NCI-H1694 (cell line): ENCODE measurements at regions not wholly inside any gene's neighbourhood (a gene's known extent, or its start where the extent isn't known, plus 50 kb on each side); places are given as distances from the start of the nearest gene placed in this dataset.
A peak's percentile ranks its signal among the peaks of the same experiment; 100 is the strongest.

ENCODE experiments used
- DNase-seq: peaks from one replicate; lab custom pipeline; 2025; lab: John Stamatoyannopoulos, UW

DNA sequence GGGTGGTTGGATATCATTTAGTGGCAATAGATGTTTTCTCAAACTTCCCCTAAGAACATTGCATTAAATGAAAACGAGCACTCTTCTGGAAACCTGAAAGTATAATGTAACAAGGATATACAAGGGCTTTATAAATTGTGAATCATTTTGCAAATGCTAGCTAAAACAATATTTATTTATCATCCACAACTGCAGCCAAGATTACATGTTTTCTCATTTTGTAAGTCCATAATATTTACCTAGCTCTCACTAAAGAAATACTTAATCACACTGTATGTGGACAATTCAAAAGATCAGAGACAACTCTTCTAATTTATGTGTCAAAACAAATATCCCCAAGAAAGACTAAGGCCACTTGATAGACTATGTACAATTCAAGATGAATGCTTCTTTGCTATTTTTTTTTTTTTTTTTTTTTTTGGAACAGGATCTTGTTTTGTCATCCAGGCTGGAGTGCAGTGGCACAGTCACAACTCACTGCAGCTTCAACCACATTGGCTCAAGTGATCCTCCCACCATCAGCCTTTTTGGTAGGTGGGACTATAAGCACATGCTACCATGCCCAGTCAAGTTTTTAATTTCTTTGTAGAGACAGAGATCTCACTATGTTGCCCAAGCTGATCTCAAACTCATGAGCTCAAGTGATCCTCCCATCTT lies 427.7 kb upstream of the THBS1 start:
- DNase-seq: no peak

GRCh38 chr15:39153716-39154115 lies 427.2 kb upstream of the THBS1 start:
- DNase-seq: no peak

GRCh38 chr15:39154227-39154638 lies 426.6 kb upstream of the THBS1 start:
- DNase-seq: no peak

DNA sequence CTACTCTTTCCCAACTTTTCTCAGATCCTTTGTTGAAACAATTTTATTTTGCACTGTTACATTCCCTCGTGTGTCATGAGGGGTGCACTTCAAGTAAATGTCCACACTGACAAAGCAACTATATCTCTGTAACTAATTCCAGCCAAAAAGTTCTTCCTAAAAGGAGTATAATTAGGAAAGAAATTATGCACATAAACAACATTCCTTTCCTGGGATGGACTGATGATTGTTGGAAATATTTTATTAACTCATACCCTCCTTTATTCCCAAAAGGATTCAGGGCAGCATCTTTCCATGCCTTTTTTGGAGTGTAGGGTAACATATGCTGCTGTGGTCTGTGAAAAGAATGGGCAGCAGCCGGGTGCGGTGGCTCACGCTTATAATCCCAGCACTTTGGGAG lies 426.1 kb upstream of the THBS1 start:
- DNase-seq: no peak

DNA sequence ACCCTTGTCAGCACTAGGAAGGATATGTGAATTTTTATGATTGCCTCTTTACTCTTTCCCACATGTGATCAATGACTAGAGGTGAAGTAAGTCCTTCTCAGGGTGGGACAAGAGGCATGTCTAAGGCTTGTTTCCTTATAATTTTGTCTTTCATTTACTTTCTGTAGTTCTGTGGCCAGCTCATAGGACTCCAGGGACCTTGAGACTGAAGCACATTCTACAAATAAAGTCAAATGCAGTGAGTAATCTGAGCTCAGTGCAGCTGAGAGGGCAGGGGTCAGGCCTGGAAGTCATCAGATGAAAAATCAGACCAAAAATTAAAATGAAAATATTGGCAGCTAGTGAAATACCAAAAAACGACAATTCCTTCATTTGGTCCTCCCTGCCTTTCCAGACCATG lies 424.7 kb upstream of the THBS1 start:
- DNase-seq: no peak

DNA sequence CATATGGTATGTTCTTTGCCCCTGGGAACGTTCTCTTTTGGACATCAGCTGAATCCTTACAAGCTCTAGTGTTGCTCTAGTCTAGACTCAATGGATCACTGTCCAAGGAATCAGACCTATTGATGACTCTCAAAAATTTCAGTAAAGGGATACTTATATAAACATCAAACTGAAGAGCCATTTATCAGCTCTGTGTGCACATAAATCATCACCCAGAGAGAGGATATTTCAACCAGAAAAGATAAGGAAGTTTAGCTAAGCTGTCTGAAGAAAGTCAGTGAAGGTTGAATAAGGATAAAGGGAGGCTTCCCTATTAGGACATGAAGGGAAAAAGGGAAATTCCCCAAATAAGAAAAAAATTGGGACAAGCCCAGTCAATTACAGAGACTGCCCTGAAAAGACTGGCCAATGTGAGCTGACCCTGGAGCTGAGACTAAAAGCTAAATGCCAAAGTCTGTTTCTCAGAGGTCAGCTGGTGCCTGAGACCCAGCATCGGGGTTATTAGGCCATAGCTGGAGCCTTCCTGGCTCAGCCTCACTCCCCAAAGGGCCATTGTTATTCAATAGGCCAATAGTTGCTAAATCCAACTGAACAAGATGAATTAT lies 424.1 kb upstream of the THBS1 start:
- DNase-seq: no peak

DNA sequence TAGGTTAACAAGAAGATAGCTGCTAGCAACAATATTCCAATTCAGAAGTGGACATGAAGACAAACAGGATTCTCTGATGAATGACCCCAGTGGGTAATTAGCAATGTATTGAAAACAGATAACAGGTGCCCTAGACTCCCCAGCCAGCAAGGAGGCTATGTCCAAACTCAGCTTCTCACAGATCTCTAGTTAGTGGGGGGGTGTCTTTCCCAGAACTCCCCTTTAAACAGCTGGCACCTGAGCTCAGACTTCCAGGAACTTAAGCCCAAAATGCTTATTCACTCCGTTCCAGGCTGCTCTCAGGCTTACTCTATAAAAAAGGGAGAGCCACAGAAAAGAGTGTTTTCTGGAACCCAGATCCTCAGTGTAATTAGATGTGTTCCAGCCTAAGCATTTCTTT lies 423.0 kb upstream of the THBS1 start:
- DNase-seq: no peak

DNA sequence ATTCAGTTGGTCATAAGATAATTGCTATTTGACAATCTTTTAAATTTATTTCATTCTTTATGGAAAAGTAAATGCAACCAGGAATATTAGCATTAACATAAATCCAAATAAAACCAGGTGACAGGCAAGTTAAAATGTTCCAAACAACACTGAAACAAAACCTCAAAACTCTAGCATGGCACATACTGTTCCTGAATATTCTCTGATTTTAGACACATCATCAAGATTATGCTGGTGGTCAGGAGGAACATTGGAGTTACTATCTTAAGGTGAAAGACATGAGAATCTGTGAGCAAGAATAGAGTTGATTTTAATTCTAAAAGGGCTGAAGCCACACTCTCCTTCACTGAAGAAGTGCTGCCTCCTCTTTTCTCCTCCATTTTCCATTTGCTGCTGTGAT lies 421.0 kb upstream of the THBS1 start:
- no peak for DNase-seq

GRCh38 chr15:39161096-39161495 lies 419.8 kb upstream of the THBS1 start:
- no peak for DNase-seq

DNA sequence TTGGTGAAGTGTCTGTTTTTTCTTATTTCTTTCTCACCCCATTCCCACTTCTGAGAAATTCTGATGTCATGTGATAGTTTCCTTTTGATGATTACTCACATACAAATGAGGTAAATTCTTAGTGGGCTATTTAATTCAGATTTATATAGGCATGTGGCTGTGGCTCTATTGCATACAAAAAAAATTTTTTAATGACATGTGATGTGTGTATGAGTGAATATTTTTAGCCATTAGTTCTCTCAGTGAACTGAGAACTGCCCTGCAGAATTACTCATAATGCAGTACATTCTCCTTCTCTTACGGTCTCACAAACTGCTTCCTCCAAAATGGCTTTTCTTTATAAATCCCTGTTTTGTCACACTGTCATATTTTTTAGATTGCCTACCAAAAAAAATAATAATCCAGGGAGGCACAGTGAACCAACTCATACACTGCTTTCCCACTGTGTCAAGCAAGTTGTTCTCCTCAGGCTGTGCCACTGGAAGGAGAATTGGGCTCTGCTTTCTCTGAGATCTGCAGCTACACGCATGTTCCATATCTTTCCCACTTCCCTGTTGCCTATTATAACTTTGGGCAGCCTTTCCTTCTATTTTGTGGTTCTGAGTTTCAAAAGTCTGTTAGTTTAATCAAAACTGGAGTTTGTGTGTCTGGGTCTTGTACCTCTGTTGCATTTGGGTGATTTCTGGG lies 415.7 kb upstream of the THBS1 start:
- no peak for DNase-seq

DNA sequence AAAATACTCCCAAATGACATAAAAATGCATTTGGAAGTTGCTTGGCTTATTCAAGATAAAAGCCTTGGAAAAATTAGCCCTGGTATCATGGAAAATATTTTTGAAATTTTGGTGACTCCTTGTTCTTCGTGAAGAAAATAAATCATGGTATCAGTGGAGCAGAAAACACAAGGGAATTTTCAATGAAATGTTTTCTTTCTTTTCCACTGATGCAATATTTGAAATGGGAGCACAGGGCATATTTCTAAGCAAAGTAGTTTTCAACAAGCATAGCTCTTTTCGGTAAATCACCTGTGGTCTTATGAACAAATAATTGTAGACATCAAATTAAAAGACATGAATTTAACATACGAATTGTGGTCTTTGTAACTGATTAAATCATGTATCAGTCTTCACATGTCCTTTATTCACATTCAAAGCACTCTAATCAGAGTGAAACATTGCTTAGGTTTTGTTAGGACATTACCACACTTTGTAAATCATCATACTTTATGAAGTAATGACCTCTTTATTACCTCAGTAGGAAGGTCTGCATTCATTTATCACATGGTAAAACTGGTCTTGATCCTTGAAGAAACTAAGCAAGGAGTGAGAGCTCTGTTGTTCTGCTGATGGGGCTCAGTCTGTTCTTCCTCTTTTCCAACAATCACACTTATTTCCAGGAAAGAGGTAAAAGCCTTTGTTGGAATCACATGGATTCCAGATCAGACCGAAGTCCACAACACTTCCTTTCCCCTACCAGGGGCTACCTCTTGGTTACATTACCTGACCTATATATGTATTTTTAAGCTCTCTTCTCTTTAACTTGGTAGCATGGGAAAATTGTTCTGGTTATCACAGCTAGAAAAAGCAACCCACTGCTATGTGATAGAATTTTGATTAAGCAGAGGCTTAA lies 413.5 kb upstream of the THBS1 start:
- no peak for DNase-seq

DNA sequence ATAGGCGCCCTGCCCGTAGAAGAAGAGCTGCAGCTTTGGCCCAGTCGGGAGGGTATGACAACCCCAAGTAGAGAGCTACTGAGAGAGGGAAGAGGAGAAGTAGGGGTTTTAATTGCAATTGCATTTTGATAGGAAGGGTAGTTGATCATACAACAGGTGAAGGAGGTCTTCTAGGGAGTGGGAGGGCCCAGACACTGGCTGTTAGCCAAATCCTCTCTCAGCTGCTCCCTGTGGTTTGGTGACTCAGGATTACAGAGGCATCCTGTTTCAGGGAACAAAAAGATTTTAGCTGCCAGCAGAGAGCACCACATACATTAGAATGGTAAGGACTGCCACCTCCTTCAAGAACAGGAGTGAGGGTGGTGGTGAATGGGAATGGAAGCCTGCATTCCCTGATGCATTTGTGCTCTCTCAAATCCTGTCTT lies 408.9 kb upstream of the THBS1 start:
- peak; percentile 61 for DNase-seq

DNA sequence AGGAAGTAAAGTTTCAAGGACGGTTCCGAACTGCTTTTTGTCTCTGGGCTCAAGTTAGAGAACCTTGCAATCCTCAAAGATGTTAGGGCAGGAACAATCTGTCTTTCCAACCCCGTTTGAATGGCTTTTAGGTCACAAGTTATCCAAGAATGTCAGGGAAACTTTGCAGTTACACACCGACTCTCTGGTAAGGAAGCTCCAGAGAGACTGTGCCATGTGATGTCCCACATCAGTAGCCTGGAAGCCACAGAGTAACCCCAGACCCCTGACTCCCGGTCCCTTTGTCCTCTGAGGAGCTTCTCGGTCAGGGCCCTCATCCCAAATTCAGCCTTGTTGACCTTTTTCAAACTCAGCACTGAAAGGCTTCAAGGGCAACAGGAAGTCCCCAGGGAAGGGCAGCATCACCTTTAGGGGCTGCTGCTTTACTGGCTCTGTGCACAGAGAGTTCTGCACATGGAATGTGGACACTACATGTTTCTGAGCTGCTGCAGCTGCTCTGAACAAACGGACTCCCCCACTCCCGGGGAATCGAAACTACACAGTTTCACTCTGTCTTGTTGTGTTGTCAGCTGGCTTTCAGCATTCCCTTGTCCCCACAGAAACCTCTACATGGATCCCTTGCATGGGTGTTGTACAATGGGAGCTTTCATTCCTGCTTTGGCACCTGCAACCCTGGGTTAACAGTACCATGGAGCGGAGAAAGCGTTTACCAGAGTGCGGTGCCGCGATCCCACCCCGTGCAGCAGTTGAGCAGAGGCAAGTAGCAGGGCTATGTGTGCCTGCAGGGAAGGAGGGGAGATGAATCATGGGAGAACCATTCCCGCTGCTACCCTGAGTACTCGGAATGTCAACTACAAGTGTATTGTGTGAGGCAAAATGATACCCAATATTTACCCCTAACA lies 408.2 kb upstream of the THBS1 start:
- no peak for DNase-seq

- no peak for DNase-seq
Observed at GRCh38 chr15:39173426-39173825, 407.5 kb upstream of the THBS1 start.

DNA sequence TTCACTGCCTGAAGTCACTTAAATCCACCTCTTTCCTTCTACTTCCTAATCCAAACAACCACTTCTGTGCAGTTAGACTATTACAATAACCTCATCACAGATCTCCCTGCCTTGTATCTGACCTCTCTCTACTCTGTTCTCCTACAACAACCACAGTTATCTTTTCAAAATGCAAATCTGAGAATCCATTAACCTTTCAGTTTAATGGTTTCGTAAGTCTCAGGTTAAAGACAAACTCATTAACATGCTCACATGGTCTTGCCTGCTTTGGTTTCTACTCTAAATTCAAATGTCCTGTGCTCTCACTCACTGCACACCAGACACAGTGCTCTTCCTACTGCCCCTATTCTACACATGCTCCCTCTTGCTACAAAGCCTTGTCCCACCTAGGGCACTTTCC lies 406.5 kb upstream of the THBS1 start:
- DNase-seq: no peak

- DNase-seq: no peak
Observed at GRCh38 chr15:39176030-39176429, 404.8 kb upstream of the THBS1 start.

DNA sequence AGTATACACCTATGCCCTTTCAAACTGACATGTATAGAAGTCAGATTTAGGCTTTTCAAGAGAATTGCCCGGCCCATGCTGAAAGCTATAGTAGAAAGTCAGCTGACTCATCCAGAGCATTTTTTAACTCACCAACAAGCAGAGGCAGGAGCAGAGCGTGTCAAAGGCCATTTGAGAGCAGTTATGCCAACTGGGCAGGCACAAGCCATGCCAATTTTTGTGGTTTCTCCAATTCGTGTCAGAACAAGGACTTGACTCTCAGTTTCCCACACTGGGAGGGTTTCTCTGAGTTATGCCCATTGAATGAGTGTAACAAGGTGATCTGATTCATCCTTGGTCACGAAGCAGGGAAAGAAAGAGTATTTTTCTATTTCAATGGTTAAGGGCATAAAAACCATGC lies 403.3 kb upstream of the THBS1 start:
- no peak for DNase-seq

DNA sequence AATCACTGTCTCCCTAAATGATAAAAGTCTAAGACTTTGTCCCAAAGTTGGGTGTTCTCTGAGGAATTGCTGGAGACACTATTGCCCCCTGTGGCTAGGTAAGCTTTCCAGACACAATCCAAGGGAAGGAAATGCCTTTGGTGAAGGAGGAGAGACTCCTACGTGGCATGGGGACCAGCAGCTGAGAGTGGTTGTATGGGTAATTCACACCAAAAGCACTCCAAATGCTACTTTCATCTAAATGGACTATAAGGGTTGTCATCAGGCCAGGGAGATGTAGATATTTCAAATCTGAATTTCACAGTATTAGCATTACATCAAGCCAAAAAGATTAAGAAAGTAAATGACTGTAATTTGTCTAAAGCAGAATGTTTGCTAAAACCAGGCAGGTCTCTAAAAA lies 400.8 kb upstream of the THBS1 start:
- no peak for DNase-seq

DNA sequence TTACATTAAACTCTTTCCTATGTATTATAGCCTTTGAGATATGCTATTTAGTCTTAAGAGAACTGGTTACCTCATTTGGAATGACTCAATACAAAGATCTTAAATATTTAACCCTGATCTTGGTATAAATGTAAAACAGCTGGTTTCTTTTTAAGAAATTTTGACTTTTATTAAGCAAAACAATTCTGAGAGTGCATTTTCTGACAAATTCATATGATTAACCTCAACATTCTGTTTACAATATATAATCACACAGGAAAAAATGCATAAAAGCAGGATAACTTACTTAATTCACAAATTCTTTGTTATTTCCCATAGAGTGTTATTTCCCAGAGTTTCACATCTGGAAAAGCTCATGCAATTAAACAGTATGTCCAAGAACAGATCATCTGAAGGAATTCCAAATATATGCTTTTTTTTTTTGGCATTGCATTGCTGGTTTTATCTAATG lies 400.4 kb upstream of the THBS1 start:
- DNase-seq: no peak

DNA sequence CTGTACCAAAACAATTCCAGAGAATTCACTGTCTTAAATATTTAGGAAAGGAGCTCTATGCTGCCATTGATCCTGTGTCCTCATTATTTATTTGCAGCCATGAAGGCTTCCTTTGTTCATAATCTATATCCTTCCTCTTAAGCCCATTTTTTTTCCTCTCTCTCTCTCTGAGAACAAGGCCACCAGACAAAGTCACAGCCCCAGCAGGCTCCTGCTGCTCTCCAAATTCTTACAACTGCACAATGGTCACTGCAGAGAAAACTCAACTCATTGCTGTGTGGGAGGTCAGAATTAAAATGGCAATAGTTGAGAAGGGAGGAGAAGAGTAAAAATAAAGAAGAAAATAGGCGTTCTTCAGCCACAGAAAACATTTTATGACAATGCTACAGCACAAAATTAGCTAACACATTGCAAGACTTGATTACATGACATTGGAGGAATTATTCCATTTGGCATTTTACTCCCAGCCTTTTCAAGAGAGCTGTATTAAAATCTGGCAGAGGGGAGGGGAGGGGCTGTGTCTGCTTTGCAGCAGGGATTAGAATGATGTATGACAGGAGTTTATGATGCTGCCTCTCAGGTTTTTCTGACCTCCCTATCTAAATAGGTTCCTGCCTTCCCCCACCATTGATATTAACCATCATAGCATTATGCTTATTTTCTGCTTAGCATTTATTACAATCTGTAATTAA lies 399.7 kb upstream of the THBS1 start:
- DNase-seq: no peak

DNA sequence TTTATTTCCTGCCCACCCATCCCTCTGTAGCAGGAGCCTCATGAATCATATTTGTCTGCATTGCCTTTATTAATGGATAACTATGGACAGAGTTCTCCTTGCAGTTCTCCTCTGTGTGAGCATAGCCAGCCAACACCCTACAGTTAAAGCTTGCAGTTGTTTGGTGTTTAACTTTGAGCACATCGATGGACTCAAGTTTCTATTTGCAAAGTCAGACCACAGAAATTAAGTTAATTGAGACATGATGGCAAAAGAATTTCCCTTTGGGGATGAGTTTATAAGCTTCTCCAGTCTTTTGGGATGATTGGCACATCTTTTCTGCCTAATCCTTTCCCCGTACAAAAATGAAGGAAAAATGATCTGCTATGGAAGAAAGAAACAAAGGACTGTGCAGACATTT lies 398.9 kb upstream of the THBS1 start:
- DNase-seq: no peak
